Motor neuron (in vitro differentiated cells): ENCODE measurements at regions not wholly inside any gene's neighbourhood (a gene's known extent, or its start where the extent isn't known, plus 50 kb on each side); places are given as distances from the start of the nearest gene placed in this dataset.
A peak's percentile ranks its signal among the peaks of the same experiment; 100 is the strongest.

Source experiments
- ATAC-seq, 8 experiments: fragments of 200-7000 bp; cut with Tn5 transposase; replicated peaks in 6 of 8; 2 replicates each; pipeline ENCODE4 v1.8.0; 2021; ENCODE audit warnings: mild to moderate bottlenecking in 8 of 8, moderate library complexity in 8 of 8
- H3K27ac ChIP-seq, 2 donors: fragments of 250-450 bp; sonication (Bioruptor Pico); 2 replicates each; pipeline ENCODE4 v1.9.0; 2021; ENCODE audit warnings: antibody characterized with exemption in 2 of 2, mild to moderate bottlenecking in 2 of 2, moderate library complexity in 1 of 2
- H3K4me1 ChIP-seq, 2 donors: fragments of 250-450 bp; sonication (Bioruptor Pico); replicated peaks in 1 of 2; 2 replicates each; pipeline ENCODE4 v1.6.1; 2021; ENCODE audit warnings: antibody characterized with exemption in 2 of 2, mild to moderate bottlenecking in 2 of 2, moderate library complexity in 1 of 2
- H3K4me3 ChIP-seq, 5 donors: fragments of 250-450 bp; sonication (Bioruptor Pico); 2 replicates each; pipeline ENCODE4 v1.9.0; 2021; ENCODE audit warnings: antibody characterized with exemption in 5 of 5, mild to moderate bottlenecking in 5 of 5, moderate library complexity in 4 of 5
- WGBS, 10 experiments: fragments of 450-650 bp; shearing (Covaris generic); methylation state at CpG; one replicate each; pipeline ENCODE4 v1.0.0; 2022; 5-methylcytosine and 5-hydroxymethylcytosine counted together
- in situ Hi-C, 9 experiments: fragments of 400-800 bp; cut with MboI; loops; one replicate each; pipeline ENCODE4 v1.15.0; 2021; ENCODE audit warnings: low sequenced_read_pairs in 9 of 9, low pct_unique_long_range_greater_than_20kb in 2 of 9; ENCODE audit not compliant: unreplicated experiment in 9 of 9

- peaks cover 15 to 17% of the 10 kb centered on the region in 2 donors for H3K4me1 ChIP-seq
- in situ Hi-C loops = no loop called here
- WGBS, 10 experiments = 9 to 100% (median 78%) methylated on average over 1 to 7 of the region's 7 CpGs
- no peak overlapping the region for H3K4me3 ChIP-seq
- H3K27ac ChIP-seq = no peak overlapping the region
- ATAC-seq = peak in 4 of 8 experiments; percentile 72 to 93 (median 78)
Measured at GRCh38 chr11:112364962-112365481, 104.4 kb upstream of the PLET1 start.

- ATAC-seq = no peak
- H3K4me3 ChIP-seq = no peak overlapping the region
- H3K4me1 ChIP-seq = peaks cover 15 to 17% of the 10 kb centered on the region in 2 donors
- WGBS, 10 experiments = 51 to 95% (median 86%) methylated on average over 2 to 3 of the region's 4 CpGs; no CpG with 5 or more reads in 3 of the 10 experiments
- H3K27ac ChIP-seq = no peak overlapping the region
- in situ Hi-C loops = no loop called here
Measured at GRCh38 chr11:112366012-112366411, 105.4 kb upstream of the PLET1 start.

GRCh38 chr11:112366777-112367176, 106.1 kb upstream of the PLET1 start:
- H3K27ac ChIP-seq = no peak overlapping the region
- no peak overlapping the region for H3K4me3 ChIP-seq
- ATAC-seq = no peak
- peaks cover 15 to 17% of the 10 kb centered on the region in 2 donors for H3K4me1 ChIP-seq
- 10 to 100% (median 86%) methylated on average over 1 to 3 of the region's 3 CpGs; no CpG with 5 or more reads in 2 of the 10 experiments for WGBS, 10 experiments
- in situ Hi-C loops = no loop called here

GRCh38 chr11:112367461-112367860, 106.8 kb upstream of the PLET1 start:
- H3K4me3 ChIP-seq = no peak overlapping the region
- peaks cover 15 to 17% of the 10 kb centered on the region in 2 donors for H3K4me1 ChIP-seq
- WGBS, 10 experiments = 14 to 80% (median 66%) methylated on average over 1 to 3 of the region's 3 CpGs; no CpG with 5 or more reads in 4 of the 10 experiments
- ATAC-seq = no peak
- H3K27ac ChIP-seq = no peak overlapping the region
- in situ Hi-C loops = no loop called here

GRCh38 chr11:112367895-112368294, 107.2 kb upstream of the PLET1 start:
- Histone ChIP-seq H3K4me3 (no peak overlapping the region), H3K4me1 (peaks cover 14 to 15% of the 10 kb centered on the region in 2 donors), H3K27ac (peak overlapping the region in 1 of 2 donors; percentile 44)
- ATAC-seq = peak in 4 of 8 experiments; percentile 46 to 56 (median 52)
- in situ Hi-C loops = no loop called here
- 38 to 100% (median 74%) methylated on average over 1 to 4 of the region's 5 CpGs for WGBS, 10 experiments

GRCh38 chr11:112368381-112368780, 107.7 kb upstream of the PLET1 start:
- in situ Hi-C loops = no loop called here
- WGBS, 10 experiments = 100% methylated on average over 1 of the region's 1 CpG; no CpG with 5 or more reads in 8 of the 10 experiments
- no peak overlapping the region for H3K4me3 ChIP-seq
- H3K4me1 ChIP-seq = peaks cover 14 to 15% of the 10 kb centered on the region in 2 donors
- peak in 5 of 8 experiments; percentile 48 to 79 (median 69) for ATAC-seq
- H3K27ac ChIP-seq = peak overlapping the region in 1 of 2 donors; percentile 44

- ATAC-seq = no peak
- no peak overlapping the region for H3K27ac ChIP-seq
- in situ Hi-C loops = no loop called here
- H3K4me1 ChIP-seq = peaks cover 14 to 15% of the 10 kb centered on the region in 2 donors
- no peak overlapping the region for H3K4me3 ChIP-seq
- 100% methylated on average over 1 of the region's 1 CpG; no CpG with 5 or more reads in 7 of the 10 experiments for WGBS, 10 experiments
Measured at GRCh38 chr11:112369374-112369773, 108.7 kb upstream of the PLET1 start.

- H3K27ac ChIP-seq = no peak overlapping the region
- ATAC-seq = no peak
- in situ Hi-C loops = no loop called here
- WGBS, 10 experiments = 0 to 100% (median 81%) methylated on average over 1 to 5 of the region's 5 CpGs; no CpG with 5 or more reads in 2 of the 10 experiments
- H3K4me3 ChIP-seq = no peak overlapping the region
- peaks cover 14 to 15% of the 10 kb centered on the region in 2 donors for H3K4me1 ChIP-seq
Measured at GRCh38 chr11:112369916-112370315, 109.3 kb upstream of the PLET1 start.

GRCh38 chr11:112374486-112375140, 114.0 kb upstream of the PLET1 start:
- 61 to 100% (median 91%) methylated on average over 1 to 9 of the region's 9 CpGs for WGBS, 10 experiments
- in situ Hi-C loops = no loop called here
- no peak overlapping the region for H3K4me3 ChIP-seq
- H3K4me1 ChIP-seq = no peaks in the 10 kb centered on the region
- no peak for ATAC-seq
- H3K27ac ChIP-seq = no peak overlapping the region

- 57 to 100% (median 90%) methylated on average over 1 to 4 of the region's 4 CpGs; no CpG with 5 or more reads in 5 of the 10 experiments for WGBS, 10 experiments
- Histone ChIP-seq H3K4me1 (no peaks in the 10 kb centered on the region), H3K4me3 (no peak overlapping the region), H3K27ac (no peak overlapping the region)
- in situ Hi-C loops = no loop called here
- ATAC-seq = no peak
Measured at GRCh38 chr11:112377946-112378345, 117.3 kb upstream of the PLET1 start.

GRCh38 chr11:112380464-112380863, 119.8 kb upstream of the PLET1 start:
- in situ Hi-C loops = no loop called here
- Histone ChIP-seq H3K4me1 (no peaks in the 10 kb centered on the region), H3K27ac (no peak overlapping the region), H3K4me3 (no peak overlapping the region)
- no peak for ATAC-seq
- WGBS, 10 experiments = 73 to 100% (median 100%) methylated on average over 1 to 3 of the region's 9 CpGs; no CpG with 5 or more reads in 3 of the 10 experiments

GRCh38 chr11:112381578-112381977, 120.9 kb upstream of the PLET1 start:
- no peaks in the 10 kb centered on the region for H3K4me1 ChIP-seq
- H3K4me3 ChIP-seq = no peak overlapping the region
- no peak for ATAC-seq
- in situ Hi-C loops = no loop called here
- no peak overlapping the region for H3K27ac ChIP-seq
- WGBS, 10 experiments = 38 to 100% (median 86%) methylated on average over 2 to 5 of the region's 5 CpGs; no CpG with 5 or more reads in 5 of the 10 experiments

GRCh38 chr11:112382561-112382960, 121.9 kb upstream of the PLET1 start:
- H3K4me1 ChIP-seq = no peaks in the 10 kb centered on the region
- in situ Hi-C loops = no loop called here
- no peak overlapping the region for H3K27ac ChIP-seq
- 60 to 83% (median 74%) methylated on average over 1 to 5 of the region's 5 CpGs; no CpG with 5 or more reads in 6 of the 10 experiments for WGBS, 10 experiments
- H3K4me3 ChIP-seq = no peak overlapping the region
- ATAC-seq = peak in 1 of 8 experiments; percentile 42

GRCh38 chr11:112388496-112388895, 127.8 kb upstream of the PLET1 start:
- H3K4me1 ChIP-seq = peaks cover 14 to 16% of the 10 kb centered on the region in 2 donors
- ATAC-seq = no peak
- H3K27ac ChIP-seq = no peak overlapping the region
- H3K4me3 ChIP-seq = no peak overlapping the region
- in situ Hi-C loops = no loop called here
